ENCODE measurements at regions not wholly inside any gene's neighbourhood (a gene's known extent, or its start where the extent isn't known, plus 50 kb on each side); places are given as distances from the start of the nearest gene placed in this dataset.

- Histone ChIP-seq H3K36me3 (ENCODE audit: insufficient read depth, low read length) (no peaks in the 10 kb centered on the region), H3K27me3 (ENCODE audit: insufficient read depth, low read length, poor library complexity) (no peaks in the 10 kb centered on the region), H3K4me3 (ENCODE audit: low read depth in 1 of 2, low read length in 2 of 2) (no peak overlapping the region), H3K79me2 (ENCODE audit: insufficient read depth, low read length) (no peaks in the 10 kb centered on the region), H3K4me1 (ENCODE audit: insufficient read depth, low read length) (no peaks in the 10 kb centered on the region), H4K20me1 (ENCODE audit: insufficient read depth, low read length) (no peaks in the 10 kb centered on the region), H3K9me3 (ENCODE audit: insufficient read depth, low read length, severe bottlenecking) (no peaks in the 10 kb centered on the region), H3K27ac (ENCODE audit: low read length) (no peak overlapping the region), H3K9ac (ENCODE audit: low read depth, low read length) (no peak overlapping the region), H2AFZ (ENCODE audit: low read depth, low read length) (no peak overlapping the region), H3K4me2 (ENCODE audit: insufficient read depth, low read length) (no peak overlapping the region)
- DNase-seq (no peak), ATAC-seq (ENCODE audit: insufficient read depth, low read depth) (no peak)
- TF ChIP-seq CTCF (IDR thresholded peaks at IDR 0.05; ENCODE audit: borderline replicate concordance, extremely low read depth, low read length, poor library complexity, severe bottlenecking) (no peak), EZH2 (IDR thresholded peaks at IDR 0.05; ENCODE audit: borderline replicate concordance, low read depth, low read length, severe bottlenecking) (no peak)
Measured at GRCh38 chr13:84962141-84962750, 837.0 kb downstream of the SLITRK6 start.

DNA sequence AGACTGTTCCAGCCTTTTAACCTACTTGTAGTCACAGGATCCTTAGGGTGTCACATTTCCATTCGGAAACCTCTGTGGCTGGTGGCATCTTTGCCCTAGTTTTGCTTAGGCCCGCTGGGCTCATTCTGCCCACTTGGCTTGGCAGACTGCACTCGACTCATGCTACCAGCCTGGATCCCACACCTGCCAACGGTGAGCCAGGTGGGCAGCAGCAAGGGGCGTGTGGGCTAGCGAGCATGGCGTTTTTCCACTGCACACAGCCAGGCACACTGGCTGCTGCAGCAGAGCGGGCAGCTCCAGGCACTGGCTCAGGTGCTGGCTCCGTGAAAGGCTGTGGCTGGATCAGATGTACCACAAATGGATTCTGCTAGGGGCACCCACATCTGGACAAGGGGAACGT is 838.2 kb downstream of the SLITRK6 start:
- H2AFZ ChIP-seq (ENCODE audit: low read depth, low read length), result no peak overlapping the region
- ATAC-seq (ENCODE audit: insufficient read depth, low read depth) (no peak), DNase-seq (no peak)
- H3K4me3 ChIP-seq (ENCODE audit: low read depth in 1 of 2, low read length in 2 of 2), result no peak overlapping the region
- H3K4me2 ChIP-seq (ENCODE audit: insufficient read depth, low read length), result no peak overlapping the region
- TF ChIP-seq EZH2 (IDR thresholded peaks at IDR 0.05; ENCODE audit: borderline replicate concordance, low read depth, low read length, severe bottlenecking) (no peak), CTCF (IDR thresholded peaks at IDR 0.05; ENCODE audit: borderline replicate concordance, extremely low read depth, low read length, poor library complexity, severe bottlenecking) (no peak)
- no peaks in the 10 kb centered on the region for H3K36me3 ChIP-seq (ENCODE audit: insufficient read depth, low read length)
- H3K79me2 ChIP-seq (ENCODE audit: insufficient read depth, low read length), result no peaks in the 10 kb centered on the region
- H3K9me3 ChIP-seq (ENCODE audit: insufficient read depth, low read length, severe bottlenecking), result no peaks in the 10 kb centered on the region
- no peaks in the 10 kb centered on the region for H4K20me1 ChIP-seq (ENCODE audit: insufficient read depth, low read length)
- no peak overlapping the region for H3K9ac ChIP-seq (ENCODE audit: low read depth, low read length)
- no peak overlapping the region for H3K27ac ChIP-seq (ENCODE audit: low read length)
- no peaks in the 10 kb centered on the region for H3K27me3 ChIP-seq (ENCODE audit: insufficient read depth, low read length, poor library complexity)
- no peaks in the 10 kb centered on the region for H3K4me1 ChIP-seq (ENCODE audit: insufficient read depth, low read length)

DNA sequence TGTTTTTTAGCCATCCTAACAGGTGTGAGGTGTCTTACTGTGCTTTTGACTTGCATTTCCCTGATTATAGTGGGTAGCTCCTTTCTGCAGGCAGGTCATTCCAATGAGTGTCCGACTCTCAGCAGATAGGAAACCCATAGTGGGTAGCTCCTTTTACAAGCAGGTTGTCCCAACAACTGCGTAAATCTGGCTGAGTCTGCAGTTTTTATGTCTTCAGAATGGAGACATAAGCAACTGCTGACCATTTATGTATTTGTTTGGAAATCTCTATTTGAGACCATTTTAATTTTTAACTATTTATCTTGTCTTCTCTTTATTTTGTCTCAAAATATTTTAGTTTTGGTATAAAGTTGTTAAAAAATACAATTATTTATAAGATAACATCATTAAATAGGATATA is 839.4 kb downstream of the SLITRK6 start:
- H2AFZ ChIP-seq (ENCODE audit: low read depth, low read length), result no peak overlapping the region
- ATAC-seq (ENCODE audit: insufficient read depth, low read depth) (no peak), DNase-seq (no peak)
- H3K4me2 ChIP-seq (ENCODE audit: insufficient read depth, low read length), result no peak overlapping the region
- no peaks in the 10 kb centered on the region for H3K9me3 ChIP-seq (ENCODE audit: insufficient read depth, low read length, severe bottlenecking)
- no peak overlapping the region for H3K4me3 ChIP-seq (ENCODE audit: low read depth in 1 of 2, low read length in 2 of 2)
- TF ChIP-seq CTCF (IDR thresholded peaks at IDR 0.05; ENCODE audit: borderline replicate concordance, extremely low read depth, low read length, poor library complexity, severe bottlenecking) (no peak), EZH2 (IDR thresholded peaks at IDR 0.05; ENCODE audit: borderline replicate concordance, low read depth, low read length, severe bottlenecking) (no peak)
- no peaks in the 10 kb centered on the region for H3K27me3 ChIP-seq (ENCODE audit: insufficient read depth, low read length, poor library complexity)
- H3K79me2 ChIP-seq (ENCODE audit: insufficient read depth, low read length), result no peaks in the 10 kb centered on the region
- H3K9ac ChIP-seq (ENCODE audit: low read depth, low read length), result no peak overlapping the region
- no peaks in the 10 kb centered on the region for H3K36me3 ChIP-seq (ENCODE audit: insufficient read depth, low read length)
- H3K27ac ChIP-seq (ENCODE audit: low read length), result no peak overlapping the region
- no peaks in the 10 kb centered on the region for H4K20me1 ChIP-seq (ENCODE audit: insufficient read depth, low read length)
- H3K4me1 ChIP-seq (ENCODE audit: insufficient read depth, low read length), result no peaks in the 10 kb centered on the region

DNA sequence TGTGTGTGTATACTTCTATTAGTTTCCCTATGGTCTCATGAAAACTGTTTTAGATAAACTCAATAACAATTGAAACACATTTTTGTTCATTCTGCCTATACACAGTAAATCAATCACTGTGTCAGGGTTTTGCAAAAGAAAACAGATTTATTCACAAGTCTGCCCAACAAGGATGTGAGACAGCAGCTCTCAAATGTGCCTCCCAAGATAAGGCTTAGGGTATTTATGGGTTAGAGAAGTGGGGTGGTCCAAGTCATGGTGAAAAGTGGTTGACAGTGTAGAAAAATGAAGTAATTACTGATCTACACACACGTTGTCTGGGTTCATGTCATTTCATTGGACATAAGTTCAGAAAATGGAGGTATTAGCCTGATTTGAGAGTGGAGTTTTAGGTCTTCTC is 844.6 kb downstream of the SLITRK6 start:
- Histone ChIP-seq H2AFZ (ENCODE audit: low read depth, low read length) (no peak overlapping the region), H3K36me3 (ENCODE audit: insufficient read depth, low read length) (no peaks in the 10 kb centered on the region), H3K27me3 (ENCODE audit: insufficient read depth, low read length, poor library complexity) (no peaks in the 10 kb centered on the region), H3K9me3 (ENCODE audit: insufficient read depth, low read length, severe bottlenecking) (no peaks in the 10 kb centered on the region), H3K79me2 (ENCODE audit: insufficient read depth, low read length) (no peaks in the 10 kb centered on the region), H3K4me2 (ENCODE audit: insufficient read depth, low read length) (no peak overlapping the region), H3K4me3 (ENCODE audit: low read depth in 1 of 2, low read length in 2 of 2) (no peak overlapping the region), H3K4me1 (ENCODE audit: insufficient read depth, low read length) (no peaks in the 10 kb centered on the region), H3K9ac (ENCODE audit: low read depth, low read length) (no peak overlapping the region), H3K27ac (ENCODE audit: low read length) (no peak overlapping the region), H4K20me1 (ENCODE audit: insufficient read depth, low read length) (no peaks in the 10 kb centered on the region)
- DNase-seq (no peak), ATAC-seq (ENCODE audit: insufficient read depth, low read depth) (no peak)
- TF ChIP-seq CTCF (IDR thresholded peaks at IDR 0.05; ENCODE audit: borderline replicate concordance, extremely low read depth, low read length, poor library complexity, severe bottlenecking), result no peak
- no peak for TF ChIP-seq EZH2 (IDR thresholded peaks at IDR 0.05; ENCODE audit: borderline replicate concordance, low read depth, low read length, severe bottlenecking)
